Hepatocyte (in vitro differentiated cells): ENCODE measurements at regions not wholly inside any gene's neighbourhood (a gene's known extent, or its start where the extent isn't known, plus 50 kb on each side); places are given as distances from the start of the nearest gene placed in this dataset.

Experiments
- DNase-seq: peaks from one replicate; pipeline ENCODE4 v3.0.0-alpha.2; 2016; ENCODE audit warnings: low spot score
- H2AFZ ChIP-seq: fragments of 200-600 bp; sonication (generic); 2 replicates; pipeline ENCODE4 v1.6.0; 2016; ENCODE audit warnings: antibody characterized with exemption, mild to moderate bottlenecking
- H3K27ac ChIP-seq: fragments of 200-600 bp; sonication (generic); 2 replicates; pipeline ENCODE4 v1.5.1; 2016; ENCODE audit warnings: mild to moderate bottlenecking
- H3K27me3 ChIP-seq: fragments of 200-600 bp; sonication (generic); 2 replicates; pipeline ENCODE4 v1.6.1; 2016
- H3K36me3 ChIP-seq: fragments of 200-600 bp; sonication (generic); replicated peaks from 2 replicates; pipeline ENCODE4 v1.5.1; 2016; ENCODE audit warnings: low read depth; ENCODE audit not compliant: insufficient read depth
- H3K4me1 ChIP-seq: fragments of 200-600 bp; sonication (generic); 2 replicates; pipeline ENCODE4 v1.5.1; 2016; ENCODE audit warnings: mild to moderate bottlenecking, moderate library complexity; ENCODE audit not compliant: insufficient read depth
- H3K4me2 ChIP-seq: fragments of 200-600 bp; sonication (generic); 2 replicates; pipeline ENCODE4 v1.6.0; 2016
- H3K4me3 ChIP-seq: fragments of 200-600 bp; sonication (generic); 2 replicates; pipeline ENCODE4 v1.5.1; 2016; ENCODE audit warnings: mild to moderate bottlenecking
- H3K79me2 ChIP-seq: fragments of 200-600 bp; sonication (generic); 2 replicates; pipeline ENCODE4 v1.6.0; 2017; ENCODE audit warnings: mild to moderate bottlenecking
- H3K9me2 ChIP-seq: fragments of 200-600 bp; sonication (generic); replicated peaks from 2 replicates; pipeline ENCODE4 v1.6.0; 2017; ENCODE audit warnings: mild to moderate bottlenecking; ENCODE audit not compliant: insufficient read depth
- H3K9me3 ChIP-seq: fragments of 200-600 bp; sonication (generic); 2 replicates; pipeline ENCODE4 v1.5.1; 2016; ENCODE audit warnings: low read depth, mild to moderate bottlenecking
- H4K20me1 ChIP-seq: fragments of 200-600 bp; sonication (generic); 2 replicates; pipeline ENCODE4 v1.6.0; 2016; ENCODE audit warnings: mild to moderate bottlenecking; ENCODE audit not compliant: insufficient read depth, poor library complexity, severe bottlenecking
- CTCF ChIP-seq: fragments of 200-600 bp; sonication (generic); IDR thresholded peaks from 2 replicates; pipeline ENCODE4 v1.5.1; 2016; ENCODE audit warnings: antibody characterized with exemption, mild to moderate bottlenecking; ENCODE audit not compliant: poor library complexity
- EZH2 ChIP-seq: fragments of 200-600 bp; sonication (generic); IDR thresholded peaks from 2 replicates; pipeline ENCODE4 v1.6.1; 2016; ENCODE audit warnings: antibody characterized with exemption, mild to moderate bottlenecking, borderline replicate concordance
- EZH2phosphoT487 ChIP-seq: fragments of 200-600 bp; sonication (generic); IDR thresholded peaks from one replicate; pipeline ENCODE4 v1.6.1; 2018; ENCODE audit warnings: antibody characterized with exemption, mild to moderate bottlenecking, low read depth, moderate library complexity; ENCODE audit not compliant: unreplicated experiment, severe bottlenecking
- WGBS: methylation state at CpG from one replicate; pipeline ENCODE4 v1.1.6; 2016; ENCODE audit warnings: low lambda C conversion rate; ENCODE audit errors: missing lambda C conversion rate; 5-methylcytosine and 5-hydroxymethylcytosine counted together

- H3K4me3 ChIP-seq: no peak overlapping the region
- no peak overlapping the region for H3K4me2 ChIP-seq
- H3K36me3 ChIP-seq: no peaks in the 10 kb centered on the region
- H3K27ac ChIP-seq: no peak overlapping the region
- no peaks in the 10 kb centered on the region for H3K79me2 ChIP-seq
- no peaks in the 10 kb centered on the region for H3K27me3 ChIP-seq
- H3K4me1 ChIP-seq: no peaks in the 10 kb centered on the region
- H3K9me2 ChIP-seq: no peaks in the 10 kb centered on the region
- 87% methylated on average over 4 of the region's 4 CpGs for WGBS
- no peak overlapping the region for H2AFZ ChIP-seq
- peak; percentile 19 for DNase-seq
- no peak for TF ChIP-seq EZH2
- TF ChIP-seq EZH2phosphoT487: no peak
- no peak for TF ChIP-seq CTCF
- H4K20me1 ChIP-seq: no peaks in the 10 kb centered on the region
- H3K9me3 ChIP-seq: no peaks in the 10 kb centered on the region
Measured at GRCh38 chr4:143046454-143046853, 138.3 kb upstream of the USP38 start.

GRCh38 chr4:143046906-143047305 lies 137.8 kb upstream of the USP38 start:
- TF ChIP-seq CTCF (no peak), EZH2phosphoT487 (no peak), EZH2 (no peak)
- WGBS: 94% methylated on average over 4 of the region's 4 CpGs
- no peaks in the 10 kb centered on the region for H3K27me3 ChIP-seq
- H3K9me2 ChIP-seq: no peaks in the 10 kb centered on the region
- H3K79me2 ChIP-seq: no peaks in the 10 kb centered on the region
- no peak for DNase-seq
- H3K4me2 ChIP-seq: no peak overlapping the region
- H2AFZ ChIP-seq: no peak overlapping the region
- no peaks in the 10 kb centered on the region for H4K20me1 ChIP-seq
- H3K4me1 ChIP-seq: no peaks in the 10 kb centered on the region
- no peak overlapping the region for H3K27ac ChIP-seq
- no peaks in the 10 kb centered on the region for H3K9me3 ChIP-seq
- H3K36me3 ChIP-seq: no peaks in the 10 kb centered on the region
- no peak overlapping the region for H3K4me3 ChIP-seq

- 0% methylated on average over 1 of the region's 1 CpG for WGBS
- H3K9me3 ChIP-seq: no peaks in the 10 kb centered on the region
- H2AFZ ChIP-seq: no peak overlapping the region
- H3K27ac ChIP-seq: no peak overlapping the region
- no peaks in the 10 kb centered on the region for H3K4me1 ChIP-seq
- no peak overlapping the region for H3K4me3 ChIP-seq
- TF ChIP-seq EZH2phosphoT487 (no peak), EZH2 (no peak), CTCF (no peak)
- H4K20me1 ChIP-seq: no peaks in the 10 kb centered on the region
- no peaks in the 10 kb centered on the region for H3K79me2 ChIP-seq
- H3K9me2 ChIP-seq: no peaks in the 10 kb centered on the region
- no peaks in the 10 kb centered on the region for H3K36me3 ChIP-seq
- H3K4me2 ChIP-seq: no peak overlapping the region
- H3K27me3 ChIP-seq: no peaks in the 10 kb centered on the region
- DNase-seq: no peak
Measured at GRCh38 chr4:143054971-143055370, 129.7 kb upstream of the USP38 start.

GRCh38 chr4:143055997-143056396 lies 128.7 kb upstream of the USP38 start:
- 96% methylated on average over 4 of the region's 4 CpGs for WGBS
- TF ChIP-seq EZH2 (no peak), CTCF (no peak), EZH2phosphoT487 (no peak)
- DNase-seq: no peak
- H3K4me3 ChIP-seq: no peak overlapping the region
- H2AFZ ChIP-seq: no peak overlapping the region
- no peak overlapping the region for H3K27ac ChIP-seq
- H3K9me2 ChIP-seq: no peaks in the 10 kb centered on the region
- H3K4me2 ChIP-seq: no peak overlapping the region
- no peaks in the 10 kb centered on the region for H3K4me1 ChIP-seq
- no peaks in the 10 kb centered on the region for H4K20me1 ChIP-seq
- H3K27me3 ChIP-seq: no peaks in the 10 kb centered on the region
- no peaks in the 10 kb centered on the region for H3K9me3 ChIP-seq
- no peaks in the 10 kb centered on the region for H3K36me3 ChIP-seq
- H3K79me2 ChIP-seq: no peaks in the 10 kb centered on the region
